ENCODE measurements at regions not wholly inside any gene's neighbourhood (a gene's known extent, or its start where the extent isn't known, plus 50 kb on each side); places are given as distances from the start of the nearest gene placed in this dataset.

- Histone ChIP-seq H3K9me3 (peaks cover 3% of the 10 kb centered on the region), H3K27ac (ENCODE audit: low read length) (no peak overlapping the region), H3K4me1 (ENCODE audit: control insufficient read depth in 1 of 2, extremely low read depth in 1 of 2, insufficient read depth in 2 of 2, low read length in 2 of 2) (no peaks in the 10 kb centered on the region), H3K27me3 (replicated peaks in 1 of 2; ENCODE audit: control insufficient read depth in 2 of 2, extremely low read depth in 1 of 2, insufficient read depth in 2 of 2, low read length in 1 of 2) (no peaks in the 10 kb centered on the region), H3K36me3 (ENCODE audit: control insufficient read depth in 2 of 2, extremely low read depth in 1 of 2, insufficient read depth in 1 of 2, low read length in 1 of 2) (no peaks in the 10 kb centered on the region), H3K4me3 (ENCODE audit: control insufficient read depth in 1 of 2, extremely low read depth in 1 of 2, low read length in 1 of 2) (no peak overlapping the region)
- DNase-seq = no peak
- Mint-ChIP-seq H3K4me1 (no peaks in the 10 kb centered on the region), H3K27ac (no peak overlapping the region), H3K9me3 (peaks cover 15 to 27% (median 21%) of the 10 kb centered on the region in 3 donors), H3K36me3 (peaks cover 50% of the 10 kb centered on the region), H3K4me3 (no peak overlapping the region), H3K27me3 (no peaks in the 10 kb centered on the region)
- ATAC-seq (replicated peaks in 1 of 4) = no peak
- WGBS (ENCODE audit: insufficient coverage) = 93% methylated on average over 3 of the region's 5 CpGs
- CTCF ChIA-PET = no interaction called here
- POLR2A ChIA-PET = no interaction called here
Measured at GRCh38 chrX:65148232-65148631, 172.0 kb upstream of the ZC4H2 start.

- Mint-ChIP-seq H3K9me3 (peaks cover 15 to 53% (median 21%) of the 10 kb centered on the region in 3 donors), H3K27ac (no peak overlapping the region), H3K27me3 (peaks cover 0 to 2% of the 10 kb centered on the region in 2 donors), H3K4me3 (no peak overlapping the region), H3K36me3 (peaks cover 43% of the 10 kb centered on the region), H3K4me1 (peaks cover 0 to 9% (median 7%) of the 10 kb centered on the region in 3 donors)
- H3K4me1 ChIP-seq (ENCODE audit: control insufficient read depth in 1 of 2, extremely low read depth in 1 of 2, insufficient read depth in 2 of 2, low read length in 2 of 2) = no peaks in the 10 kb centered on the region
- CTCF ChIA-PET = no interaction called here
- H3K4me3 ChIP-seq (ENCODE audit: control insufficient read depth in 1 of 2, extremely low read depth in 1 of 2, low read length in 1 of 2) = no peak overlapping the region
- no peak for ATAC-seq (replicated peaks in 1 of 4)
- DNase-seq = no peak
- H3K36me3 ChIP-seq (ENCODE audit: control insufficient read depth in 2 of 2, extremely low read depth in 1 of 2, insufficient read depth in 1 of 2, low read length in 1 of 2) = no peaks in the 10 kb centered on the region
- no peaks in the 10 kb centered on the region for H3K9me3 ChIP-seq
- POLR2A ChIA-PET = no interaction called here
- WGBS (ENCODE audit: insufficient coverage) = no CpG with 5 or more reads among the region's 1 CpG
- no peak overlapping the region for H3K27ac ChIP-seq (ENCODE audit: low read length)
- H3K27me3 ChIP-seq (replicated peaks in 1 of 2; ENCODE audit: control insufficient read depth in 2 of 2, extremely low read depth in 1 of 2, insufficient read depth in 2 of 2, low read length in 1 of 2) = no peaks in the 10 kb centered on the region
Measured at GRCh38 chrX:65136424-65136823, 160.2 kb upstream of the ZC4H2 start.

GRCh38 chrX:65127842-65128241, 151.6 kb upstream of the ZC4H2 start:
- no CpG with 5 or more reads among the region's 3 CpGs for WGBS (ENCODE audit: insufficient coverage)
- peaks cover 0 to 8% of the 10 kb centered on the region in 2 donors for H3K27me3 Mint-ChIP-seq
- peak overlapping the region in 2 of 3 donors; percentile 25 to 33 for H3K4me3 Mint-ChIP-seq
- peaks cover 21 to 40% (median 24%) of the 10 kb centered on the region in 3 donors for H3K4me1 Mint-ChIP-seq
- ChIA-PET CTCF (no interaction called here), POLR2A (no interaction called here)
- peaks cover 25 to 39% (median 34%) of the 10 kb centered on the region in 3 donors for H3K9me3 Mint-ChIP-seq
- H3K4me1 ChIP-seq (ENCODE audit: control insufficient read depth in 1 of 2, extremely low read depth in 1 of 2, insufficient read depth in 2 of 2, low read length in 2 of 2) = peaks cover 0 to 9% of the 10 kb centered on the region in 2 experiments
- peaks cover 59% of the 10 kb centered on the region for H3K36me3 Mint-ChIP-seq
- ATAC-seq (replicated peaks in 1 of 4) (peak in 3 of 4 experiments; percentile 53 to 73 (median 58)), DNase-seq (peak in 7 of 35 experiments; percentile 0 to 23 (median 2))
- H3K9me3 ChIP-seq = no peaks in the 10 kb centered on the region
- H3K4me3 ChIP-seq (ENCODE audit: control insufficient read depth in 1 of 2, extremely low read depth in 1 of 2, low read length in 1 of 2) = no peak overlapping the region
- no peaks in the 10 kb centered on the region for H3K36me3 ChIP-seq (ENCODE audit: control insufficient read depth in 2 of 2, extremely low read depth in 1 of 2, insufficient read depth in 1 of 2, low read length in 1 of 2)
- H3K27ac Mint-ChIP-seq = peak overlapping the region; percentile 62 to 66
- no peak overlapping the region for H3K27ac ChIP-seq (ENCODE audit: low read length)
- no peaks in the 10 kb centered on the region for H3K27me3 ChIP-seq (replicated peaks in 1 of 2; ENCODE audit: control insufficient read depth in 2 of 2, extremely low read depth in 1 of 2, insufficient read depth in 2 of 2, low read length in 1 of 2)

GRCh38 chrX:65098851-65099250, 122.6 kb upstream of the ZC4H2 start:
- no peak overlapping the region for H3K4me3 ChIP-seq (ENCODE audit: control insufficient read depth in 1 of 2, extremely low read depth in 1 of 2, low read length in 1 of 2)
- ATAC-seq (replicated peaks in 1 of 4) (no peak), DNase-seq (no peak)
- ChIA-PET CTCF (no interaction called here), POLR2A (no interaction called here)
- peaks cover 0 to 4% (median 0%) of the 10 kb centered on the region in 3 donors for H3K4me1 Mint-ChIP-seq
- H3K27me3 ChIP-seq (replicated peaks in 1 of 2; ENCODE audit: control insufficient read depth in 2 of 2, extremely low read depth in 1 of 2, insufficient read depth in 2 of 2, low read length in 1 of 2) = no peaks in the 10 kb centered on the region
- H3K36me3 Mint-ChIP-seq = peaks cover 46% of the 10 kb centered on the region
- H3K9me3 Mint-ChIP-seq = peaks cover 23 to 37% (median 31%) of the 10 kb centered on the region in 3 donors
- H3K27me3 Mint-ChIP-seq = no peaks in the 10 kb centered on the region
- H3K4me3 Mint-ChIP-seq = no peak overlapping the region
- H3K9me3 ChIP-seq = peaks cover 2% of the 10 kb centered on the region
- H3K27ac ChIP-seq (ENCODE audit: low read length) = no peak overlapping the region
- WGBS (ENCODE audit: insufficient coverage) = no CpG with 5 or more reads among the region's 3 CpGs
- no peaks in the 10 kb centered on the region for H3K4me1 ChIP-seq (ENCODE audit: control insufficient read depth in 1 of 2, extremely low read depth in 1 of 2, insufficient read depth in 2 of 2, low read length in 2 of 2)
- H3K36me3 ChIP-seq (ENCODE audit: control insufficient read depth in 2 of 2, extremely low read depth in 1 of 2, insufficient read depth in 1 of 2, low read length in 1 of 2) = no peaks in the 10 kb centered on the region
- no peak overlapping the region for H3K27ac Mint-ChIP-seq

- Histone ChIP-seq H3K27ac (ENCODE audit: low read length) (no peak overlapping the region), H3K4me3 (ENCODE audit: control insufficient read depth in 1 of 2, extremely low read depth in 1 of 2, low read length in 1 of 2) (no peak overlapping the region), H3K36me3 (ENCODE audit: control insufficient read depth in 2 of 2, extremely low read depth in 1 of 2, insufficient read depth in 1 of 2, low read length in 1 of 2) (no peaks in the 10 kb centered on the region), H3K27me3 (replicated peaks in 1 of 2; ENCODE audit: control insufficient read depth in 2 of 2, extremely low read depth in 1 of 2, insufficient read depth in 2 of 2, low read length in 1 of 2) (no peaks in the 10 kb centered on the region), H3K4me1 (ENCODE audit: control insufficient read depth in 1 of 2, extremely low read depth in 1 of 2, insufficient read depth in 2 of 2, low read length in 2 of 2) (no peaks in the 10 kb centered on the region), H3K9me3 (peaks cover 2% of the 10 kb centered on the region)
- ChIA-PET CTCF (no interaction called here), POLR2A (no interaction called here)
- peaks cover 7 to 30% (median 19%) of the 10 kb centered on the region in 3 donors for H3K9me3 Mint-ChIP-seq
- DNase-seq = no peak
- no peak overlapping the region for H3K4me3 Mint-ChIP-seq
- peaks cover 74% of the 10 kb centered on the region for H3K36me3 Mint-ChIP-seq
- H3K27me3 Mint-ChIP-seq = peaks cover 0 to 5% of the 10 kb centered on the region in 2 donors
- H3K27ac Mint-ChIP-seq = no peak overlapping the region
- peaks cover 0 to 4% (median 0%) of the 10 kb centered on the region in 3 donors for H3K4me1 Mint-ChIP-seq
- ATAC-seq (replicated peaks in 1 of 4) = no peak
Measured at GRCh38 chrX:65093658-65094057, 117.4 kb upstream of the ZC4H2 start.

- H3K4me1 ChIP-seq (ENCODE audit: control insufficient read depth in 1 of 2, extremely low read depth in 1 of 2, insufficient read depth in 2 of 2, low read length in 2 of 2) = no peaks in the 10 kb centered on the region
- H3K27me3 ChIP-seq (replicated peaks in 1 of 2; ENCODE audit: control insufficient read depth in 2 of 2, extremely low read depth in 1 of 2, insufficient read depth in 2 of 2, low read length in 1 of 2) = no peaks in the 10 kb centered on the region
- DNase-seq (no peak), ATAC-seq (replicated peaks in 1 of 4) (no peak)
- Mint-ChIP-seq H3K4me1 (peaks cover 0 to 16% (median under 1%) of the 10 kb centered on the region in 3 donors), H3K27me3 (peaks cover 0 to 16% of the 10 kb centered on the region in 2 donors), H3K27ac (no peak overlapping the region), H3K9me3 (peaks cover 34 to 39% (median 38%) of the 10 kb centered on the region in 3 donors), H3K36me3 (peaks cover 91% of the 10 kb centered on the region), H3K4me3 (no peak overlapping the region)
- ChIA-PET POLR2A (no interaction called here), CTCF (no interaction called here)
- no peak overlapping the region for H3K4me3 ChIP-seq (ENCODE audit: control insufficient read depth in 1 of 2, extremely low read depth in 1 of 2, low read length in 1 of 2)
- no peaks in the 10 kb centered on the region for H3K9me3 ChIP-seq
- peaks cover 0 to 3% of the 10 kb centered on the region in 2 donors for H3K36me3 ChIP-seq (ENCODE audit: control insufficient read depth in 2 of 2, extremely low read depth in 1 of 2, insufficient read depth in 1 of 2, low read length in 1 of 2)
- 100% methylated on average over 1 of the region's 3 CpGs for WGBS (ENCODE audit: insufficient coverage)
- no peak overlapping the region for H3K27ac ChIP-seq (ENCODE audit: low read length)
Measured at GRCh38 chrX:65073233-65073632, 97.0 kb upstream of the ZC4H2 start.

GRCh38 chrX:65072590-65072989, 96.3 kb upstream of the ZC4H2 start:
- H3K27me3 Mint-ChIP-seq = peaks cover 0 to 19% of the 10 kb centered on the region in 2 donors
- ATAC-seq (replicated peaks in 1 of 4) (no peak), DNase-seq (no peak)
- no peak overlapping the region for H3K27ac ChIP-seq (ENCODE audit: low read length)
- no peaks in the 10 kb centered on the region for H3K9me3 ChIP-seq
- H3K4me3 ChIP-seq (ENCODE audit: control insufficient read depth in 1 of 2, extremely low read depth in 1 of 2, low read length in 1 of 2) = no peak overlapping the region
- no peaks in the 10 kb centered on the region for H3K27me3 ChIP-seq (replicated peaks in 1 of 2; ENCODE audit: control insufficient read depth in 2 of 2, extremely low read depth in 1 of 2, insufficient read depth in 2 of 2, low read length in 1 of 2)
- no peak overlapping the region for H3K4me3 Mint-ChIP-seq
- peaks cover 91% of the 10 kb centered on the region for H3K36me3 Mint-ChIP-seq
- peaks cover 36 to 40% (median 39%) of the 10 kb centered on the region in 3 donors for H3K9me3 Mint-ChIP-seq
- H3K36me3 ChIP-seq (ENCODE audit: control insufficient read depth in 2 of 2, extremely low read depth in 1 of 2, insufficient read depth in 1 of 2, low read length in 1 of 2) = peaks cover 0 to 3% of the 10 kb centered on the region in 2 donors
- POLR2A ChIA-PET = no interaction called here
- CTCF ChIA-PET = no interaction called here
- peaks cover 1 to 18% (median 2%) of the 10 kb centered on the region in 3 donors for H3K4me1 Mint-ChIP-seq
- no peaks in the 10 kb centered on the region for H3K4me1 ChIP-seq (ENCODE audit: control insufficient read depth in 1 of 2, extremely low read depth in 1 of 2, insufficient read depth in 2 of 2, low read length in 2 of 2)
- no peak overlapping the region for H3K27ac Mint-ChIP-seq
